ENCODE measurements at regions not wholly inside any gene's neighbourhood (a gene's known extent, or its start where the extent isn't known, plus 50 kb on each side); places are given as distances from the start of the nearest gene placed in this dataset.

- 100% methylated on average over 1 of the region's 5 CpGs for WGBS (ENCODE audit: insufficient coverage)
- Histone ChIP-seq H3K9ac (ENCODE audit: low read length) (no peak overlapping the region), H3K4me3 (ENCODE audit: control extremely low read depth in 1 of 5, extremely low read depth in 1 of 5, insufficient read depth in 1 of 5, low read depth in 2 of 5, low read length in 4 of 5) (no peak overlapping the region), H3K4me2 (replicated peaks; ENCODE audit: low read depth, low read length, poor library complexity, severe bottlenecking) (no peak overlapping the region), H3K36me3 (replicated peaks in 1 of 2; ENCODE audit: control extremely low read depth in 1 of 2, control insufficient read depth in 1 of 2, extremely low read depth in 1 of 2, insufficient read depth in 2 of 2, low read length in 1 of 2) (no peaks in the 10 kb centered on the region), H2AFZ (ENCODE audit: insufficient read depth, low read depth, low read length, poor library complexity, severe bottlenecking) (no peak overlapping the region), H3K27me3 (replicated peaks in 1 of 4; ENCODE audit: control extremely low read depth in 1 of 4, control insufficient read depth in 3 of 4, insufficient read depth in 4 of 4, low read length in 3 of 4) (no peaks in the 10 kb centered on the region), H3K9me3 (ENCODE audit: control extremely low read depth in 1 of 3, control insufficient read depth in 2 of 3, insufficient read depth in 1 of 3, low read length in 2 of 3) (peaks cover 0 to 4% (median 0%) of the 10 kb centered on the region in 3 donors), H3K79me2 (ENCODE audit: control insufficient read depth, insufficient read depth, low read length) (peaks cover 35% of the 10 kb centered on the region), H4K20me1 (ENCODE audit: control insufficient read depth, insufficient read depth, low read length, poor library complexity, severe bottlenecking) (no peaks in the 10 kb centered on the region), H3K4me1 (ENCODE audit: control insufficient read depth in 2 of 2, insufficient read depth in 2 of 2, low read length in 2 of 2) (peaks cover 50 to 55% of the 10 kb centered on the region in 2 donors), H3K27ac (ENCODE audit: low read length in 2 of 2) (no peak overlapping the region)
- intact Hi-C loops (cut with micrococcal nuclease) = no loop called here
- Mint-ChIP-seq H3K9me3 (ENCODE audit: insufficient read depth) (no peaks in the 10 kb centered on the region), H3K27me3 (no peaks in the 10 kb centered on the region), H3K27ac (no peak overlapping the region), H3K4me3 (no peak overlapping the region), H3K4me1 (peaks cover 59% of the 10 kb centered on the region)
- no peak for TF ChIP-seq CTCF (IDR thresholded peaks at IDR 0.05)
- TF ChIP-seq EZH2 (IDR thresholded peaks at IDR 0.05; ENCODE audit: borderline replicate concordance, insufficient read depth, low read depth, low read length, poor library complexity, severe bottlenecking) = no peak
- ChIA-PET POLR2A (no interaction called here), CTCF (interaction anchor here (0.9 to 1.8 kb wide), 6 partner anchors 9 to 110 kb away, joined by 3 to 5 read pairs (median 3); partner anchors contain the start of gene IL6)
- no peak for DNase-seq
- no peak for ATAC-seq (ENCODE audit: low read depth)
These were observed 57.1 kb upstream of the IL6 start for GRCh38 chr7:22669692-22670421.

GRCh38 chr7:22668971-22669401, 58.0 kb upstream of the IL6 start:
- no peak for DNase-seq
- Histone ChIP-seq H3K4me2 (replicated peaks; ENCODE audit: low read depth, low read length, poor library complexity, severe bottlenecking) (no peak overlapping the region), H2AFZ (ENCODE audit: insufficient read depth, low read depth, low read length, poor library complexity, severe bottlenecking) (no peak overlapping the region), H4K20me1 (ENCODE audit: control insufficient read depth, insufficient read depth, low read length, poor library complexity, severe bottlenecking) (no peaks in the 10 kb centered on the region), H3K9me3 (ENCODE audit: control extremely low read depth in 1 of 3, control insufficient read depth in 2 of 3, insufficient read depth in 1 of 3, low read length in 2 of 3) (peaks cover 0 to 6% (median 0%) of the 10 kb centered on the region in 3 donors), H3K4me3 (ENCODE audit: control extremely low read depth in 1 of 5, extremely low read depth in 1 of 5, insufficient read depth in 1 of 5, low read depth in 2 of 5, low read length in 4 of 5) (no peak overlapping the region), H3K27me3 (replicated peaks in 1 of 4; ENCODE audit: control extremely low read depth in 1 of 4, control insufficient read depth in 3 of 4, insufficient read depth in 4 of 4, low read length in 3 of 4) (no peaks in the 10 kb centered on the region), H3K36me3 (replicated peaks in 1 of 2; ENCODE audit: control extremely low read depth in 1 of 2, control insufficient read depth in 1 of 2, extremely low read depth in 1 of 2, insufficient read depth in 2 of 2, low read length in 1 of 2) (no peaks in the 10 kb centered on the region), H3K9ac (ENCODE audit: low read length) (no peak overlapping the region), H3K27ac (ENCODE audit: low read length in 2 of 2) (no peak overlapping the region), H3K79me2 (ENCODE audit: control insufficient read depth, insufficient read depth, low read length) (peaks cover 32% of the 10 kb centered on the region), H3K4me1 (ENCODE audit: control insufficient read depth in 2 of 2, insufficient read depth in 2 of 2, low read length in 2 of 2) (peaks cover 50 to 56% of the 10 kb centered on the region in 2 donors)
- POLR2A ChIA-PET = interaction anchor here (0.6 kb wide), 1 partner anchor 34 kb away, joined by 3 read pairs; no protein-coding TSS in a partner anchor
- no peaks in the 10 kb centered on the region for H3K9me3 Mint-ChIP-seq (ENCODE audit: insufficient read depth)
- no peak for TF ChIP-seq EZH2 (IDR thresholded peaks at IDR 0.05; ENCODE audit: borderline replicate concordance, insufficient read depth, low read depth, low read length, poor library complexity, severe bottlenecking)
- no peak for TF ChIP-seq CTCF (IDR thresholded peaks at IDR 0.05)
- 92% methylated on average over 3 of the region's 3 CpGs for WGBS (ENCODE audit: insufficient coverage)
- no peaks in the 10 kb centered on the region for H3K27me3 Mint-ChIP-seq
- peaks cover 59% of the 10 kb centered on the region for H3K4me1 Mint-ChIP-seq
- intact Hi-C loops (cut with micrococcal nuclease) = no loop called here
- no peak for ATAC-seq (ENCODE audit: low read depth)
- CTCF ChIA-PET = interaction anchor here (1.0 to 1.1 kb wide), 2 partner anchors 23 to 57 kb away, joined by 3 to 4 read pairs; no protein-coding TSS in a partner anchor
- H3K27ac Mint-ChIP-seq = no peak overlapping the region
- H3K4me3 Mint-ChIP-seq = no peak overlapping the region

Data from B cell (primary cell).